ENCODE measurements at regions not wholly inside any gene's neighbourhood (a gene's known extent, or its start where the extent isn't known, plus 50 kb on each side); places are given as distances from the start of the nearest gene placed in this dataset.

DNA sequence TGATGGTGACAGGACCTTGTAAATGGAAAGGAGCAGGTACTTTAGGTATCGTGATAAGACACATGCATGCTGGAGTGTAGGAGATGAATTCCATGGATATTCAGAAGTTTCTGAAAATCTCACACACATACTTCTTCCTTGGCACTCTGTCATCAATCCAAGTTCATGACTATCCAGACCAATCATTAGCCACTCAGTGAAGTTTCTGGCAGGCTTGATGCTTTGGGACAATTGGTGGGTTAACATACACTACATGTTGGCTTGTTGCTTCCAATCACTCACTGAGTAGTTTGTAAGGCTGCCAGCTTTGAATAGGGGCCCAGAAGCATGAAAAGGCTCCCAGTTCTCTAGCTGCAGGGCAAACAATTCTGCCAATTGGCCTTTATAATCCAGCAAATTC is 147.6 kb downstream of the CEMIP2 start:
- no peak for TF ChIP-seq EP300 (IDR thresholded peaks at IDR 0.05)
- TF ChIP-seq MAFK (IDR thresholded peaks at IDR 0.05; ENCODE audit: partially characterized antibody): no peak
- TF ChIP-seq CTCF (IDR thresholded peaks at IDR 0.05): no peak

All from A549 (cell line).